ENCODE measurements at regions not wholly inside any gene's neighbourhood (a gene's known extent, or its start where the extent isn't known, plus 50 kb on each side); places are given as distances from the start of the nearest gene placed in this dataset.

GRCh38 chr20:39799366-39799965 is 837.3 kb downstream of the DHX35 start:
- DNase-seq: no peak

GRCh38 chr20:39795401-39796272 is 833.5 kb downstream of the DHX35 start:
- no peak for DNase-seq

- no peak for DNase-seq
Measured at GRCh38 chr20:39792334-39792733, 830.2 kb downstream of the DHX35 start.

- no peak for DNase-seq
Measured at GRCh38 chr20:39789411-39789810, 827.3 kb downstream of the DHX35 start.

- DNase-seq: no peak
Measured at GRCh38 chr20:39785252-39785917, 823.2 kb downstream of the DHX35 start.

- DNase-seq: no peak
Measured at GRCh38 chr20:39784693-39785092, 822.5 kb downstream of the DHX35 start.

GRCh38 chr20:39778847-39779604 is 816.9 kb downstream of the DHX35 start:
- DNase-seq: no peak

- no peak for DNase-seq
Measured at GRCh38 chr20:39778431-39778830, 816.3 kb downstream of the DHX35 start.

- no peak for DNase-seq
Measured at GRCh38 chr20:39777610-39778009, 815.5 kb downstream of the DHX35 start.

GRCh38 chr20:39775110-39775509 is 813.0 kb downstream of the DHX35 start:
- DNase-seq: no peak

GRCh38 chr20:39773380-39774000 is 811.3 kb downstream of the DHX35 start:
- DNase-seq: no peak

- DNase-seq: no peak
Measured at GRCh38 chr20:39767352-39767751, 805.2 kb downstream of the DHX35 start.

- DNase-seq: no peak
Measured at GRCh38 chr20:39766333-39766732, 804.2 kb downstream of the DHX35 start.

- DNase-seq: no peak
Measured at GRCh38 chr20:39762716-39763115, 800.6 kb downstream of the DHX35 start.

- DNase-seq: no peak
Measured at GRCh38 chr20:39758876-39759275, 796.7 kb downstream of the DHX35 start.

- no peak for DNase-seq
Measured at GRCh38 chr20:39756828-39757227, 794.7 kb downstream of the DHX35 start.

GRCh38 chr20:39756369-39756768 is 794.2 kb downstream of the DHX35 start:
- DNase-seq: no peak

- DNase-seq: no peak
Measured at GRCh38 chr20:39752262-39752876, 790.2 kb downstream of the DHX35 start.

- no peak for DNase-seq
Measured at GRCh38 chr20:39751557-39752137, 789.5 kb downstream of the DHX35 start.

- DNase-seq: no peak
Measured at GRCh38 chr20:39745380-39745779, 783.2 kb downstream of the DHX35 start.

- no peak for DNase-seq
Measured at GRCh38 chr20:39738651-39739050, 776.5 kb downstream of the DHX35 start.

Data from hippocampal formation (tissue), 2 donors.